K562 (cell line): ENCODE measurements at regions not wholly inside any gene's neighbourhood (a gene's known extent, or its start where the extent isn't known, plus 50 kb on each side); places are given as distances from the start of the nearest gene placed in this dataset.
A peak's percentile ranks its signal among the peaks of the same experiment; 100 is the strongest.

Source experiments
- BCL6 ChIP-seq: fragments of 250-450 bp; sonication (Bioruptor Pico); IDR thresholded peaks from 2 replicates; pipeline ENCODE4 v1.4.0; 2020
- ESRRA ChIP-seq: fragments of 450-650 bp; IDR thresholded peaks from 2 replicates; pipeline ENCODE4 v1.6.1; 2014; ENCODE audit warnings: low read depth, mild to moderate bottlenecking, moderate library complexity, borderline replicate concordance
- FOSL1 ChIP-seq: fragments of 200-800 bp; sonication (Bioruptor generic); conservative IDR thresholded peaks from 2 replicates; pipeline ENCODE4 v1.6.1; 2016; ENCODE audit warnings: missing genetic modification characterization, missing compliant biosample characterization
- GABPB1 ChIP-seq: sonication (generic); formaldehyde crosslinking; IDR thresholded peaks from 2 replicates; pipeline ENCODE4 v1.8.0; 2022; ENCODE audit warnings: mild to moderate bottlenecking, missing genetic modification reagents
- KDM4B ChIP-seq, 2 experiments: fragments of 450-650 bp in 1 of 2; sonication (generic) in 1 of 2; IDR thresholded peaks; 2 replicates each; pipeline ENCODE4 v1.6.1; 2016 to 2017; ENCODE audit warnings: borderline replicate concordance in 2 of 2, antibody characterized with exemption in 1 of 2, low read depth in 1 of 2, mild to moderate bottlenecking in 1 of 2
- MITF ChIP-seq: IDR thresholded peaks from 2 replicates; pipeline ENCODE4 v1.6.1; 2014; ENCODE audit warnings: antibody characterized with exemption
- NEUROD1 ChIP-seq: fragments of 150-350 bp; IDR thresholded peaks from 2 replicates; pipeline ENCODE4 v1.6.1; 2014; ENCODE audit warnings: borderline replicate concordance, low read length, low read depth; ENCODE audit not compliant: partially characterized antibody
- PHF21A ChIP-seq: fragments of 450-650 bp; IDR thresholded peaks from 2 replicates; pipeline ENCODE4 v1.6.1; 2017; ENCODE audit warnings: low read depth, borderline replicate concordance
- PTTG1 ChIP-seq: fragments of 450-650 bp; IDR thresholded peaks from 2 replicates; pipeline ENCODE4 v1.6.1; 2016; ENCODE audit warnings: low read depth, mild to moderate bottlenecking, missing genetic modification characterization, missing compliant biosample characterization
- U2AF1 ChIP-seq: fragments of 200-400 bp; formaldehyde crosslinking; optimal IDR thresholded peaks from 2 replicates; pipeline ENCODE3; 2017; ENCODE audit warnings: mild to moderate bottlenecking, low read depth, low read length, moderate library complexity
- ZEB2 ChIP-seq: fragments of 450-650 bp; IDR thresholded peaks from 2 replicates; pipeline ENCODE4 v1.6.1; 2016
- ZFP1 ChIP-seq: fragments of 450-650 bp; formaldehyde crosslinking; IDR thresholded peaks from 2 replicates; pipeline ENCODE4 v1.4.0; 2020; ENCODE audit warnings: mild to moderate bottlenecking, mixed read lengths
- ZNF384 ChIP-seq: IDR thresholded peaks from 2 replicates; pipeline ENCODE4 v1.6.1; 2012; ENCODE audit warnings: low read depth, low read length, improper control_type of control experiment
- ZNF41 ChIP-seq: fragments of 250-450 bp; sonication (Bioruptor Pico); conservative IDR thresholded peaks from 2 replicates; pipeline ENCODE4 v1.4.0; 2020; ENCODE audit warnings: mild to moderate bottlenecking
- ZNF449 ChIP-seq: fragments of 250-450 bp; sonication (Bioruptor Pico); IDR thresholded peaks from 2 replicates; pipeline ENCODE4 v1.8.0; 2022; ENCODE audit warnings: moderate library complexity, mild to moderate bottlenecking, inconsistent platforms
- ZNF644 ChIP-seq: fragments of 200-800 bp; sonication (Bioruptor generic); IDR thresholded peaks from 2 replicates; pipeline ENCODE4 v1.6.1; 2016; ENCODE audit warnings: low read depth, missing genetic modification characterization, missing compliant biosample characterization
- ZNF707 ChIP-seq: fragments of 250-450 bp; sonication (Bioruptor Pico); conservative IDR thresholded peaks from 2 replicates; pipeline ENCODE4 v1.8.0; 2022; ENCODE audit warnings: inconsistent platforms, mild to moderate bottlenecking, moderate library complexity
- ZNF764 ChIP-seq: fragments of 250-450 bp; sonication (Bioruptor Pico); IDR thresholded peaks from 2 replicates; pipeline ENCODE4 v1.4.0; 2020; ENCODE audit warnings: low read depth, mild to moderate bottlenecking, moderate library complexity
- ZNF79 ChIP-seq: fragments of 250-450 bp; sonication (Bioruptor Pico); IDR thresholded peaks from 2 replicates; pipeline ENCODE4 v1.4.0; 2020; ENCODE audit warnings: low read depth, mild to moderate bottlenecking, moderate library complexity
- ZSCAN32 ChIP-seq: fragments of 450-650 bp; formaldehyde crosslinking; IDR thresholded peaks from 2 replicates; pipeline ENCODE4 v1.4.0; 2020; ENCODE audit warnings: mild to moderate bottlenecking, moderate library complexity
- TF ChIP-seq, protein P1 (sequence below): fragments of 250-450 bp; sonication (Bioruptor Pico); IDR thresholded peaks from 2 replicates; pipeline ENCODE4 v1.5.1; 2021; ENCODE audit warnings: mild to moderate bottlenecking
- TF ChIP-seq, protein P2 (sequence below), 2 experiments: fragments of 450-650 bp in 1 of 2; IDR thresholded peaks; 2 replicates each; pipeline ENCODE4 v1.6.1; 2011 to 2017; ENCODE audit warnings: low read depth in 2 of 2, antibody characterized with exemption in 1 of 2, borderline replicate concordance in 1 of 2, low read length in 1 of 2, mild to moderate bottlenecking in 1 of 2, mixed read lengths in 1 of 2; ENCODE audit not compliant: control insufficient read depth in 1 of 2

DNA sequence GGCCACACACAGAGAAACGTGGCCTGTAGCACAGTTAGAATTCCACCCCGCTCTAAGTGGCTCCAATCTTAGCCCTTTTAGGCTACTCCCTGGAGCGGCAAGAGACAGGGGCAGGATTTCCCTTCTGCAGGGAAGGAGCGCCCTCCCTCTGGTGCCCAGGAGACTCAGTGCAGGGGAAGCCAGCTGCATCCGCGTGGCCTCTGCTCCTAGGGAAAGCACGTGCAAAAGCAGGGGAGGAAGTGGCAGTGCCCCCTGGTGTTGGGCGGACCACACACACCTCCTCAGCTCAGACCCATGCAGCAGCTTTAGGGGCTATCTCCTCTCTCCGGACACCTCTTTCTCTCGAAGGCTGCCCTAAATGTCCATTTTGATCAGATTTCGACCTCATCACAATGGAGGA, 50.0 kb downstream of the SPRING1 start (continued):
- TF ChIP-seq PTTG1 (tag): no peak
- TF ChIP-seq ZNF707 (CRISPR knock-in tag): no peak
- TF ChIP-seq, protein P1, sequence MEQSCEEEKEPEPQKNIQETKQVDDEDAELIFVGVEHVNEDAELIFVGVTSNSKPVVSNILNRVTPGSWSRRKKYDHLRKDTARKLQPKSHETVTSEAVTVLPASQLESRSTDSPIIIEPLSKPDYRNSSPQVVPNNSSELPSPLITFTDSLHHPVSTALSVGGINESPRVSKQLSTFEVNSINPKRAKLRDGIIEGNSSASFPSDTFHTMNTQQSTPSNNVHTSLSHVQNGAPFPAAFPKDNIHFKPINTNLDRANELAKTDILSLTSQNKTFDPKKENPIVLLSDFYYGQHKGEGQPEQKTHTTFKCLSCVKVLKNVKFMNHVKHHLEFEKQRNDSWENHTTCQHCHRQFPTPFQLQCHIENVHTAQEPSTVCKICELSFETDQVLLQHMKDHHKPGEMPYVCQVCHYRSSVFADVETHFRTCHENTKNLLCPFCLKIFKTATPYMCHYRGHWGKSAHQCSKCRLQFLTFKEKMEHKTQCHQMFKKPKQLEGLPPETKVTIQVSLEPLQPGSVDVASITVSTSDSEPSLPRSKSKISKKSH (CRISPR knock-in tag): no peak
- TF ChIP-seq, protein P2, sequence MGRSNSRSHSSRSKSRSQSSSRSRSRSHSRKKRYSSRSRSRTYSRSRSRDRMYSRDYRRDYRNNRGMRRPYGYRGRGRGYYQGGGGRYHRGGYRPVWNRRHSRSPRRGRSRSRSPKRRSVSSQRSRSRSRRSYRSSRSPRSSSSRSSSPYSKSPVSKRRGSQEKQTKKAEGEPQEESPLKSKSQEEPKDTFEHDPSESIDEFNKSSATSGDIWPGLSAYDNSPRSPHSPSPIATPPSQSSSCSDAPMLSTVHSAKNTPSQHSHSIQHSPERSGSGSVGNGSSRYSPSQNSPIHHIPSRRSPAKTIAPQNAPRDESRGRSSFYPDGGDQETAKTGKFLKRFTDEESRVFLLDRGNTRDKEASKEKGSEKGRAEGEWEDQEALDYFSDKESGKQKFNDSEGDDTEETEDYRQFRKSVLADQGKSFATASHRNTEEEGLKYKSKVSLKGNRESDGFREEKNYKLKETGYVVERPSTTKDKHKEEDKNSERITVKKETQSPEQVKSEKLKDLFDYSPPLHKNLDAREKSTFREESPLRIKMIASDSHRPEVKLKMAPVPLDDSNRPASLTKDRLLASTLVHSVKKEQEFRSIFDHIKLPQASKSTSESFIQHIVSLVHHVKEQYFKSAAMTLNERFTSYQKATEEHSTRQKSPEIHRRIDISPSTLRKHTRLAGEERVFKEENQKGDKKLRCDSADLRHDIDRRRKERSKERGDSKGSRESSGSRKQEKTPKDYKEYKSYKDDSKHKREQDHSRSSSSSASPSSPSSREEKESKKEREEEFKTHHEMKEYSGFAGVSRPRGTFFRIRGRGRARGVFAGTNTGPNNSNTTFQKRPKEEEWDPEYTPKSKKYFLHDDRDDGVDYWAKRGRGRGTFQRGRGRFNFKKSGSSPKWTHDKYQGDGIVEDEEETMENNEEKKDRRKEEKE (IDR thresholded peaks at IDR 0.05; ENCODE audit: borderline replicate concordance in 1 of 2, control insufficient read depth in 1 of 2, low read depth in 2 of 2, low read length in 1 of 2): no peak
- no peak for TF ChIP-seq KDM4B (IDR thresholded peaks at IDR 0.05; ENCODE audit: borderline replicate concordance in 2 of 2, low read depth in 1 of 2)
- TF ChIP-seq ZNF41 (CRISPR knock-in tag): no peak
- no peak for TF ChIP-seq ZNF764 (CRISPR knock-in tag)
- TF ChIP-seq ZNF644 (tag): no peak
- TF ChIP-seq ZFP1 (CRISPR knock-in tag): no peak
- no peak for TF ChIP-seq U2AF1
- TF ChIP-seq BCL6 (CRISPR knock-in tag): no peak
- no peak for TF ChIP-seq ZNF384
- TF ChIP-seq ZNF449 (CRISPR knock-in tag): no peak
- TF ChIP-seq NEUROD1: no peak
- TF ChIP-seq ESRRA: no peak
- no peak for TF ChIP-seq MITF
- TF ChIP-seq FOSL1 (tag): no peak
- no peak for TF ChIP-seq ZSCAN32 (CRISPR knock-in tag)
- no peak for TF ChIP-seq ZNF79 (CRISPR knock-in tag)
- no peak for TF ChIP-seq ZEB2
- peak; percentile 86; the same call in 1 of the 2 replicates for TF ChIP-seq GABPB1
- no peak for TF ChIP-seq PHF21A
